GM23338 (cell line): ENCODE measurements at regions not wholly inside any gene's neighbourhood (a gene's known extent, or its start where the extent isn't known, plus 50 kb on each side); places are given as distances from the start of the nearest gene placed in this dataset.

Experiments
- CREB1 ChIP-seq: fragments of 250-450 bp; sonication (Bioruptor Pico); IDR thresholded peaks from 2 replicates; pipeline ENCODE4 v1.5.0; 2020; ENCODE audit warnings: low read depth, mild to moderate bottlenecking, moderate library complexity
- EZH2 ChIP-seq: fragments of 200-600 bp; sonication (generic); IDR thresholded peaks from one replicate; pipeline ENCODE4 v1.8.0; 2017; ENCODE audit warnings: antibody characterized with exemption, mild to moderate bottlenecking, low read depth; ENCODE audit not compliant: unreplicated experiment
- JUNB ChIP-seq: IDR thresholded peaks from one replicate; pipeline ENCODE4 v1.6.1; 2016; ENCODE audit warnings: antibody characterized with exemption; ENCODE audit not compliant: unreplicated experiment
- NANOG ChIP-seq: IDR thresholded peaks from 2 replicates; pipeline ENCODE4 v1.6.1; 2016; ENCODE audit warnings: antibody characterized with exemption, borderline replicate concordance
- STAT1 ChIP-seq: IDR thresholded peaks from one replicate; pipeline ENCODE4 v1.6.1; 2016; ENCODE audit warnings: antibody characterized with exemption; ENCODE audit not compliant: unreplicated experiment
- ZNF331 ChIP-seq: fragments of 250-450 bp; sonication (Bioruptor Pico); IDR thresholded peaks from 2 replicates; pipeline ENCODE4 v1.5.0; 2020; ENCODE audit warnings: low read depth, mild to moderate bottlenecking, moderate library complexity
- ZNF462 ChIP-seq: fragments of 250-450 bp; sonication (Bioruptor Pico); IDR thresholded peaks from 2 replicates; pipeline ENCODE4 v1.5.0; 2020; ENCODE audit warnings: mild to moderate bottlenecking, moderate library complexity
- TF ChIP-seq, protein P1 (sequence below): IDR thresholded peaks from one replicate; pipeline ENCODE4 v1.6.1; 2018; ENCODE audit warnings: antibody characterized with exemption; ENCODE audit not compliant: unreplicated experiment

- TF ChIP-seq, protein P1, sequence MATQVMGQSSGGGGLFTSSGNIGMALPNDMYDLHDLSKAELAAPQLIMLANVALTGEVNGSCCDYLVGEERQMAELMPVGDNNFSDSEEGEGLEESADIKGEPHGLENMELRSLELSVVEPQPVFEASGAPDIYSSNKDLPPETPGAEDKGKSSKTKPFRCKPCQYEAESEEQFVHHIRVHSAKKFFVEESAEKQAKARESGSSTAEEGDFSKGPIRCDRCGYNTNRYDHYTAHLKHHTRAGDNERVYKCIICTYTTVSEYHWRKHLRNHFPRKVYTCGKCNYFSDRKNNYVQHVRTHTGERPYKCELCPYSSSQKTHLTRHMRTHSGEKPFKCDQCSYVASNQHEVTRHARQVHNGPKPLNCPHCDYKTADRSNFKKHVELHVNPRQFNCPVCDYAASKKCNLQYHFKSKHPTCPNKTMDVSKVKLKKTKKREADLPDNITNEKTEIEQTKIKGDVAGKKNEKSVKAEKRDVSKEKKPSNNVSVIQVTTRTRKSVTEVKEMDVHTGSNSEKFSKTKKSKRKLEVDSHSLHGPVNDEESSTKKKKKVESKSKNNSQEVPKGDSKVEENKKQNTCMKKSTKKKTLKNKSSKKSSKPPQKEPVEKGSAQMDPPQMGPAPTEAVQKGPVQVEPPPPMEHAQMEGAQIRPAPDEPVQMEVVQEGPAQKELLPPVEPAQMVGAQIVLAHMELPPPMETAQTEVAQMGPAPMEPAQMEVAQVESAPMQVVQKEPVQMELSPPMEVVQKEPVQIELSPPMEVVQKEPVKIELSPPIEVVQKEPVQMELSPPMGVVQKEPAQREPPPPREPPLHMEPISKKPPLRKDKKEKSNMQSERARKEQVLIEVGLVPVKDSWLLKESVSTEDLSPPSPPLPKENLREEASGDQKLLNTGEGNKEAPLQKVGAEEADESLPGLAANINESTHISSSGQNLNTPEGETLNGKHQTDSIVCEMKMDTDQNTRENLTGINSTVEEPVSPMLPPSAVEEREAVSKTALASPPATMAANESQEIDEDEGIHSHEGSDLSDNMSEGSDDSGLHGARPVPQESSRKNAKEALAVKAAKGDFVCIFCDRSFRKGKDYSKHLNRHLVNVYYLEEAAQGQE, result no peak
- TF ChIP-seq ZNF331 (CRISPR knock-in tag) (no peak), NANOG (no peak), CREB1 (CRISPR knock-in tag) (no peak), STAT1 (no peak), ZNF462 (CRISPR knock-in tag) (no peak), JUNB (no peak), EZH2 (no peak)
Measured at GRCh38 chr7:110587294-110587693, 503.6 kb upstream of the LRRN3 start (continued).
